ENCODE measurements at regions not wholly inside any gene's neighbourhood (a gene's known extent, or its start where the extent isn't known, plus 50 kb on each side); places are given as distances from the start of the nearest gene placed in this dataset.
"Not testable (repeated sequence)": the region's sequence is repeated elsewhere in the genome, so short reads cannot be mapped to it uniquely, and the experiment has no call there.

DNA sequence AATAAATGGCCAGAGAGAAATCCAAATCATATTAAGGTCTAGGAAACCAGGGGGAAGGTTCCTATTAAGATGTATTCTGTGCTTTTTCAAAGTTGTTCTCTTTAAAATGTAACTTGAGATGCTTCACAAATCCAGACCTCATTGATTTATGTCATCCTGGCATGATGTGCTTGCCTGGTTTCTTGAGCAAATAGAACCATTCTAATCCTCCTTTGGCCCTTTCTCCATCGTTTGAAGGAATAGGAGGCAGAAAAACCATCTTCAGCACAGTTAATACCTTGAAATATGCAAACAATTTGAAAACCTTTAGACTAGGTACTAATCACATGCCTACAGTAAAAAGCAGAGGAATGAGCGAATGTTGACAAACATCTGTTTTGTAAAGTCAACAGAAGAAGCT lies 202.2 kb upstream of the CXorf66 start:
- DNase-seq (ENCODE audit: low read depth in 1 of 2, low spot score in 1 of 2): no peak

DNA sequence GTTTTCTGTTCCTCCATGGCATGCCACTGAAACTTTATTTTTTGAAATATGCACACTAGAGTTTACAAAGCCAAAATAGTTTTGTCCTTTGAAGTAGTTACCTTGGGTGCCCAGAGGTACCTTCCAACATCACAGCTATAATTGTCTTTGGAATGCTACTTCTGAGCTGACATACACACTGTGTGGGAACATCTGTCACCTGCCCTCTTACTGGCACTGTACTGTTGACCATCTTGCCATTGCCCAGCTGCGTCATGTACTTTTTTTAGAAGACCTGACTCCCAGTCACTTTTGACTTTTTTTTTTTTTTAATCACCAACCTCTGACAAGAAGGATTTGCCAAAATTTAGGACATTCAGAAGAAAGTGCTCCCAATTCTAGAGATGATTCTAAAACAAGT lies 200.5 kb upstream of the CXorf66 start:
- no peak for DNase-seq (ENCODE audit: low read depth in 1 of 2, low spot score in 1 of 2)

DNA sequence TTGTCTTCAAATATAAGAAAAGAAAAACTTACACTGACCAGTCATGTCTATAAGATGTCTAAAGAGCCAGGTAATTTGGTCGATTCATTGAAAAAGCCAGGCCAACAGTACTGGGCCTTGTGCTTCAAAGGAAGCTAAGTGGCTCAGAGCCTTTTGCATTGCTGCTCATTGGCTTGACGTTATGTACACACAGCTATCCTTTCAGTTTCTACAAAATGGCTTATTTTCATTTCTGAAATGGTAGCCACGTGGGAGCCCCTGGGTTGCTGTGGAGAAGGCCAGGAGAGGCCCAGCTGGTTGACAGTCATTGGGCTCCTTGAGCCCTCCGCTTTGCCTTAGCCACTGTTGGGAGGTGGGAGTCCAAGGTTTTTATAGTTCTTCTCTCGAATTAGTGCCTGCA lies 199.1 kb upstream of the CXorf66 start:
- no peak for DNase-seq (ENCODE audit: low read depth in 1 of 2, low spot score in 1 of 2)

DNA sequence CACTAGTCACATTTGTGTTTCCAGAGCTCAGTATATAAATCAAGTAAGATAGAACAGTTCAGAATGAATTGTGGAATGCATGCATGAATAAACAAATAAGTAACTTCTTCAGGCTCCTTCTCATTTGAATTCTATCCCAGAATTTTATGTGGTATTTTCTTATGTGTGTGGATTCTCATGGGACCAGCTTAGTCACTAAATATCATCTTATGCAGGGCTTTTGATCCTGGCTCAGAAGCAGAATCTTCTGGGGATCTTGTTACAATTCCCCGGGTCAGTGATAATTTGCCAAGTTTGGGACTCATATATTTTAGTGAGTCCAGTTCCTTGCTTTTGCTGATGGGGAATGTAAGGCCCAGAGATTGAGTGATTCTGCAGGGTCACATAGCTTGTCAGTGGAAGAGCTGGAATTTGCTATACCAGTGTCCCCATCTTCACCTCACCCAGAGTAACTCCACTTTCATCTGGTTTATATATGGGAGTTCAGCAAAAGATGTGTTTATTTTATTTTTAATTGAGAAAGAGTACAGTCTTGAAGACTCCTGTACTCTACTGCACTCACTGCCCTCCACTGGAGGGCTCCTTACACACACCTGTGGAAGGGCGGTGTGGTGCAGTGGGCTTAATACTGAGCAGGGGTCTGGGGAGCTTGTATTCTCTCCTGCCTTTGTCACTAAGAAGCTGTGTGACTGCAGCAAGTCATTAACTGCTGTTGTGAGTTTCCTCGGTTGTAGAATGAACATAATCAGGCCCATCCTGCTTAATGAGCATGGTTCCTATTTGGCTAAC lies 198.2 kb upstream of the CXorf66 start:
- DNase-seq (ENCODE audit: low read depth in 1 of 2, low spot score in 1 of 2): no peak

DNA sequence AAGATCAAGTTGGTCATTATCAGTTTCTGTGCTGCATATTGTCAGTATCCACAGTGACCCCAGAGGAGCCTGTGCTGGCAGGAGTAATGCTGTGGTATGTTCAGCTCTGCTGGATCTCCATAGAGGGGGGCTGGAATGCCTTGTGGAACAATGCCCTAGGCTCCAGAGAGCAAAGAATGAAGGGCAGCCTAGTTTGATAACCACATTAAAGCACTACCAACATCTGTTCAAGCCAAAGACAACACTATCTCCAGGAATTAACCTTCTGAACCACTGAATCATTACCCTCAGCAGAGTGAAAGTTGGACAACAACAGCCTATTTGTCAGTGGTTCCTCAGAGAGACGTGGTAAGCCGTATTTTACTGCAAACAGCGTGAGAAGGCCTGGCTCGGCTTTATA lies 192.3 kb upstream of the CXorf66 start:
- no peak for DNase-seq (ENCODE audit: low read depth in 1 of 2, low spot score in 1 of 2)

DNA sequence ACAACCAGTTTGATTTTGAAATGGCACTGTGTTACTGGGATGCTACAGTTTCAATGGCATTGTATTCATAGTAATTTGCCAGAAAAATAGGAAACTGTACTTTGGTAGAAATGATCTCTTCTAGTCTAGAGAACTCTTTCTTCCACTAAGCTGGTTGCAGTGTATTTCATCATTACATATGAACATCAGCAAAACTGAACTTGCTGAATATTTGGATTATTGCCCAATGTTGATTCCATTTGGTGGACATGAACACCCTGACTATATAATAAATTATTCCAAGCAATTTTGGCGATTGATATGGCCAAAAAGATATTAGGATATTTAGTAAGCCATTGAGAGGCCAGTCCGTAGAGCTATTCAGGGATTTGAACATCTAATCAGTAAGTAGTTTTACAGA lies 191.8 kb upstream of the CXorf66 start:
- DNase-seq (ENCODE audit: low read depth in 1 of 2, low spot score in 1 of 2): no peak

DNA sequence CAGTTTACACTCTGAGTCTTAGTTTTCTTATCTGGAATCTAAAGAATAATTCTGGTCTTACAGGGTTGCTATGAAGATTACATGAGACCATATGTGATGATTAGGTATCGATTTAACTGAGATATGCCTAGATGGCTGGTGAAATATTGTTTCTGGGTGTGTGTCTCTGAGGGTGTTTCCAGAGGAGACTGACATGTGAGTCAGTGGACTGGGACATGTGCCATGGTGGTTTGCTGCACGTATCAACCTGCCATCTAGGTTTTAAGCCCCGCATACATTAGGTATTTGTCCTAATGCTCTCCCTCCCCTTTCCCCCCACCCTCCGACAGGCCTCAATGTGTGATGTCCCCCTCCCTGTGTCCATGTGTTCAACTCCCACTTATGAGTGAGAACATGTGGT lies 186.0 kb upstream of the CXorf66 start:
- no peak for DNase-seq (ENCODE audit: low read depth in 1 of 2, low spot score in 1 of 2)

DNA sequence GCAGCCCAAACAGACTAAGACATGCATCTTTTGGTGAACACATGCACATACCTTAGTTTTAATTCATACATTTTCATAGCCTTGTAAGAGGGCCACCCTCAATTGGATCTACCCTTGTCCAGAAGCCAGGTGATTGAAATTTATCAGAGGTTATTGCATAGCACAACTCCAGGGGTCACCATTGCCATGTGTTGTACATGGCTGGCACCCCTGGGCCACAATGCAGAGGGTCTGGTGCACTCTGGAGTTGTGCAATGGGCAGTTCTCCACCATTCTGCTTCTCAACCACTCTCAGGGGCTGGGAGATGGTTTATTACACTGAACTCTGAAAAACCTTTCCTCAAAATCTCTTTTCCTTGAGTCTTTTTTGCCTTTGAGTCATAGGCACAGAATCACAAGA lies 184.4 kb upstream of the CXorf66 start:
- DNase-seq (ENCODE audit: low read depth in 1 of 2, low spot score in 1 of 2): no peak

DNA sequence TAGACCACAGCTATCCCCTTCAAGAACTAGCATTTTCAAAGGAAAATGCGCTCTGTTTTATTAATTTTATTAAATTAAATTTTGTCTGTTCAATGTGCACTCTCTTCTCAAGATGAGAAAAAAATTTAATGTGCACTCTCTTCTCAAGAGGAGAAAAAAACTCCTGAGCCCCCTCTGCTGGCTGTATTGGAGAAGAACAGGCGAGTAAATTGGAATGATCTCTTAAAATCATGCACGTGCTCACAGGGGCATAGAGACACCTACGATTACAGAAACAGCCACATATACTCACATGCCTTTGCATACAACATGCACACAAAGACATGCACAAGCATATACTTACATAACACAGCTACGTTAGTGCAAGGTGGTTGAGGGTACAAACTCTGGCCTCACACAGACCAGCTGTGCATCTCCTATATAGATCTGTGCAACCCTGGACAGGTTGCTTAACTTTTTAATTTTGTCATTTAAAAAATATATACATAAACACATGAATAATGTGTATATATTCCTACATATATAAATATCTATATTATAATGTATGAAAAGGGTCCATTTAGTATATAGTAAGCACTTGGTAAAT lies 176.2 kb upstream of the CXorf66 start:
- DNase-seq (ENCODE audit: low read depth in 1 of 2, low spot score in 1 of 2): no peak

DNA sequence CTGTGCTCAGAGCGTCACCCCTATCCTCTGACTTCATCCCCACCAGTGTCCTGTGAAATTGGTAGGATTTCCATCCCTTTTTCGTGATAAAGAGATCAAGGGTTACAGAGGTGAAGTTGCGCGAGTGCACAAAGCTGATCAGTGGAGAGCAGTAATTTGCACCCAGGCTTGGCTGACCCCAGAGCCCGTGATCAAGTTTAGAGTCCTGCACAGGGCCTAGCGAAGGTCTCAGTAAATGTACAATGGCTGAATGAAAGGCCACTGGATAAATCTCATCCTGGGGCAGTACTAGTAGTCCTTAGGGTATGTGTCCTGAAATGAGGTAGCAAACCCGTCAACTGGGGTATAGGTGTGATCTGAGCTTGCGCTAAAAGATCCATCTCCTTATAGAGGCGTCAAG lies 173.2 kb upstream of the CXorf66 start:
- not testable (repeated sequence) for DNase-seq (ENCODE audit: low read depth in 1 of 2, low spot score in 1 of 2)

DNA sequence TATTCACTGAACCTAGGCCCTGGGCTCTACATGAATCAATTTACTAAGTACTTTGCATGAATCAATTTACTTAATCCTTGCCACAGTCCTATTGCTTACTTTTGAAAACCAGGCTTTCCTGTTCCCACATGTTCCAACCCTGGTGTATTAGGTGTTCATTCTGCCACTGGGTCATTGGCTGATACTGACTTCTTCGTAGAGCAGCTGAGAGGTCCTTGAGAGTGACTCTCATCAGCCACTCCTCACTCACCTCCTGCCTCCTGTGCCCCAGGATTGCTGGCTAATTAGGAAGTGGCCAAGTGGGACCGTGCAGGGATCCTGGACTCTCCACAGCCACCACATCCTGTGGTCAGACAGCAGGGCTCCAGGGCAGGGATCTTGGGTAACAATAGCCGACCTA lies 172.7 kb upstream of the CXorf66 start:
- not testable (repeated sequence) for DNase-seq (ENCODE audit: low read depth in 1 of 2, low spot score in 1 of 2)

DNA sequence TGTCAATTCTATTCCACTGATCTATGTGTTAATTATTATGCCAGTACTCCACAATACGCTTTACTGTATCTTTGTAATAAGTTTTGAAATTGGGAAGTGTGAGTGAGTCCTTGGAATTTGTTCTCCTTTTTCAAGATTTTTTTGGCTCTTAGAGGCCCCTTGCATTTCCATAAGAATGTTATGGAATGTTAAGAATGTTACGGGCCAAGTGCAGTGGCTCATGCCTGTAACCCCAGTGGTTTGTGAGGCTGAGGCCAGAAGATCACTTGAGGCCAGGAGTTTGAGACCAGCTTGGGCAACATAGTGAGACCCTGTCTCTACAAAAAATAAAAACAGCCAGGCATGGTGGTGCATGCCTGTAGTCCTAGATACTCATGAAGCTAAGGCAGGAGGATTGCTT lies 167.6 kb upstream of the CXorf66 start:
- DNase-seq (ENCODE audit: low read depth in 1 of 2, low spot score in 1 of 2): no peak

DNA sequence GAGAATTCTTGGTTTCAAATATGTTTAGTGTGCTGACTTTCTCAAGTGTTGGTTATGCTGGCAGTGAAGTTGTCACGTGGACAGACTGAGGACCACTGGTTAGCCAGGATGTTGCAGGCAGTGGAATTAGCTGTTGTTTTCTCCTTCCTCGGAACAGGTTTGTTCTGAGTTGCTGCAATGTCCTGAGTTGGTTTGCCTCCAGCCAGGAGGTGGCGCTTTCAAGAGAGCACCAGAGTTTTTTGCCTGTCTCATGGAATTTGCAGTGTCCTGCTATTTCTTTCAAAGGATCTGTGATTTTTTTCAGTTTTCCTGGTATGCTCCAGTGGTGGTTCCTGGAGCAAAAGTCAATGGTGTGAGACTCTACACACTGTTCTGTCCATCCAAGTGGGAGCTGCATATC lies 158.1 kb upstream of the CXorf66 start:
- DNase-seq (ENCODE audit: low read depth in 1 of 2, low spot score in 1 of 2): no peak

DNA sequence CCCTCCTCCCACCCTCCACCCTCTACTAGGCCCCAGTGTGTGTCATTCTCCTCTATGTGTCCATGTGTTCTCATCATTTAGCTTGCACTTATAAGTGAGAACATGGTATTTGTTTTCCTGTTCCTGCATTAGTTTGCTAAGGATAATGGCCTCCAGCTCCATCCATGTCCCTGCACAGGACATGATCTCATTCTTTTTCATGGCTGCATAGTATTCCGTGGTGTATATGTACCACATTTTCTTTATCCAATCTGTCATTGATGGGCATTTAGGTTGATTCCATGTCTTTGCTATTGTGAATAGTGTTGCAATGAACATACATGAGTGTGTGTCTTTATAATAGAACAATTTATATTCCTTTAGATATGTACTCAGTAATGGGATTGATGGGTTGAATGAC lies 148.7 kb upstream of the CXorf66 start:
- not testable (repeated sequence) for DNase-seq (ENCODE audit: low read depth in 1 of 2, low spot score in 1 of 2)

DNA sequence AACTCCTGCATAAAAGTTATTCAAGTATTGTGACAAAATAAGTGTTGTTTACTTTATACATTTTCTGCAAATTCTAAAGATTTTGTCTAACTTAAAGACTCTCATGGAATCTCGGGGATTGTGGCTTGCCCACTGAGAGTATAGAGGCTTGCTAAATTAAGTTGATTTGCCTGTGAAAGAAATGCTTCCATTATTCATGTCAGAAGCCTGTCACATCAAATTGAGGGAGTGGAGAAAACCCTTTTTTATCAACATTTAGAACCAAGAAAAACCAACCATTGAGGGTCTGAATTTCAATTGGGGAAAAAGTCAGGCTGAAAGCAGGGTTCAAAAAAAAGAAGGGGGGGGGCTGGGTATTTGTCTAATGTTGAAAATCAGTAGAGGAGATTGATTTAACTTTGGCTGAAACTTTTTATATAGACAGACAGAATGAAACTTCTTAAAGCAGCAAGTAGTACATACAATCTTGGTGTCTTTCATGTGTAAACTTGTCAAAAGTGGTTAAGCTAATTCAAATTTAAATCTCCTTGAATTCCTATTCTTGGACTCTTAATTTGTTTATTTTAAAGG lies 144.8 kb upstream of the CXorf66 start:
- no peak for DNase-seq (ENCODE audit: low read depth in 1 of 2, low spot score in 1 of 2)

DNA sequence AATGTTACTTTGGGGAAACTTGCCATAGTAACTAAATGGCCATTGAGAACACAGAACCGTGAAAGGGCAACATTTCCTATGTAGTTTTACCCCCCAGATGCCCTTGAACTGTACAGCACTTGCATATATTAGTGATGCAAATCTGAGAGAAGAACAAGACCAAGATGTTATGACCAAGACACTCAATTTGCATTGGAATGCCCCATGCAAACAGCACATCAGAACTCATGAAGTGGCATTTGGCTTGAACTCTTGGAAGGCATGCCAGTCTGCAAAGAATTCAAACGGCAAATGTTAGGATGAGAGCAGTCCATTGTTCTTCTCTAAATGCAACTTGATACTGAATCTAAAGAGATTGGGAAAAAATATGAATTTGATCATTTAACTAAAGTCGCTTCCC lies 139.4 kb upstream of the CXorf66 start:
- no peak for DNase-seq (ENCODE audit: low read depth in 1 of 2, low spot score in 1 of 2)

DNA sequence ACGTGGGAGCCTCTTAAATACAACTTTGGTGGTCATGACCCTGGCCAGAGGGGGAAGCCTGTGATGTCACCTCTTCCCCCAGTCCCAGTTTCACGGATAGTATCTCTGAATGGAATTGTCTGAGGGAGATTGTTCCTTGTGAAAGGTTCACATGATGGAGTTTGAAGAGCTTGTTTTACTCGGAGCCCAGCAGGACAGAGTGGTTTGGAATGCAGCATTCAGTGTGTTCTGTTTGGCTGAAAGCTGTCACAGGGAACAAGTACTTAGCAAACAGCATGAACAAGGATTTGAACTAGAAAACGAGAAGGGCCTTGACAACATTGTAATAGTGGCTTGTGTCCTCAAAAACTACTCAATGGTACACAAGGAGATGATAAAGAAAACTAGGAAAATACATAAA lies 133.9 kb upstream of the CXorf66 start:
- DNase-seq (ENCODE audit: low read depth in 1 of 2, low spot score in 1 of 2): no peak

DNA sequence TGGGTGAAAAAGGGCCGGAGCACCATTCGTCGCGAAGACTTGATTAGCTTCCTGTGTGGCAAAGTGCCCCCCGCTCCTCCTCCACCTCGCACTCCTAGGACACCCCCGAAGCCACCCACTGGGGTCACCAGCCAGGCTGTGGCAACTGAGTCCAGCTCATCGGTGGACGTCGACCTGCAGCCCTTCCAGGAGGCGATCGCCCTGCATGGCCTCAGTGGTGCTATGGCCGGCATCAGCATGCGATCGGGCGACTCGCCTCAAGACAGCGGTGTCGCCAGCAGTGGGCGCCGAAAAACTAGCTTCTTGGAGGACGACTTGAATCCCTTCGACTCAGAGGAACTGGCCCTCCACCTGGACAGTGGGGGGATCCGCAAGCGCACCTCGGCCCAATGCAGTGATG lies 126.8 kb upstream of the CXorf66 start:
- DNase-seq (ENCODE audit: low read depth in 1 of 2, low spot score in 1 of 2): no peak

DNA sequence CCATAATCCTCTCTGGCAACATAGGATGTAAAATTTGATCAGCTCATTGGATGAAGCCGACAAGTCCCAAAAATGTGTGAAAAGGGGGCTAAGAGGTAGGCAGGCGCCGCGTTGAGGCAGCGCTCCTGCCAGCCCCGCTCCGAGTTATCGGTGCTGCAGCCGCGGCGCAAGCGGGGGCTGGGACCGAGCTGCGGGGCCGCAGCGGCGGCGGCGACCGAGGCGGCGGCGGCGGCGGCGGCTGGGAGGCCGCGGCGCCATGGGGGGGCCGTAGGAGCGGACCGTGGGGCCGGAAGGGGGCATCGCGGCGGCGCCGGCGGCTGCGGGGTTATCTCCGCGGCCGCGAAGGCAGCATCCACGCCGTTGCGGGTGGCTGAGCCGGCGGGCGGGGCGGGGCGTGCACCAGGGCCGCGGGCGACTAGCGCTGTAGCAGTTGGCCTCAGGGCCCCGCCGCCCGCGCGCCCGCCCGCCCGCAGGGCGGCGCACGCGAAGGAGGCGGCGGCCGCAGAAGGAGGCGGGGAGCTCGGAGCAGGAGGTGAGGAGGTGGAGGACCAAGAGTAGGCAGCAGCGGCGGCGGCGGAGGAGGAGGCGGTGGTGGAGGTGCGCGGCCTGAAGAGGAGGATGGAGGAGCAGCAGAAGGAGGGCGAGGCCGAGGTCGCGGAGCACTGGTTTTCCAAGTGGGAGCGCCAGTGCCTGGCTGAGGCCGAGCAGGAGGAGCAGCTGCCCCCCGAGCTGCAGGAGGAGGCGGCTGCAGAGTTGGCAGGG lies 126.0 kb upstream of the CXorf66 start:
- DNase-seq (ENCODE audit: low read depth in 1 of 2, low spot score in 1 of 2): peak in 1 of 2 donors; percentile 3

DNA sequence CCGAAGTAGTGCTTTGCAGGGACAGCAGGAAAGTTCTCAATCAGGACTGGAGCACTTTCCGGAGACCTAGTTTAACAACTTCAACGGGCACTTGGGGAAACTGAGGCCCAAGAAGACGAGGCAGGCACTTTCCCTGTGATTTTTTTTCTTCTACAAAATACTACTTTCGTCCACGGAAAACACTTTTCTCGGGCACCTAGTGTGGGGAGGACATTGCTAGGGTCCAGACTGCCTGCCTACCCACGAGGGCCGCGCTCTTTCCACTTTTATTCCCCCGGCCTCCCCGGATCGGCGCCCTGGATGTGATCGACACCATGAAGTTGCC lies 125.4 kb upstream of the CXorf66 start:
- no peak for DNase-seq (ENCODE audit: low read depth in 1 of 2, low spot score in 1 of 2)

DNA sequence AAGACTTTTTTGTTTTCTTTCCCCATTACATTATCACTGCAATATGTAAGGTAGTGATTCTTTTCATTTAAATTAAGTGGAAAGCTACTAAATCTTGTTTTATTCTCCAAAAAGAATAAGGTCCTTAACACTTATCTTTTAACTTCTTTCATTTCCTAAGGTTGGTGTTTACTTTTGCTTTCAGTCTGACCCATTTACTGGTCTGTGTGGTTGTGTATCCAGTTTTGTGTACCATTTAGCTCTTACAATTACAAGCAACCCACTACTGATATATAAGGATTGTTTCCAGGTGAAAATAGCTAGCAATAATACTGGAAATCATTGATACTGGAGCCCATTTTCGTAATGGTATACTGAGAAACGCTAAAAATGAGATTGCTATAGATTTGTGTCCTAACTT lies 123.1 kb upstream of the CXorf66 start:
- DNase-seq (ENCODE audit: low read depth in 1 of 2, low spot score in 1 of 2): no peak

DNA sequence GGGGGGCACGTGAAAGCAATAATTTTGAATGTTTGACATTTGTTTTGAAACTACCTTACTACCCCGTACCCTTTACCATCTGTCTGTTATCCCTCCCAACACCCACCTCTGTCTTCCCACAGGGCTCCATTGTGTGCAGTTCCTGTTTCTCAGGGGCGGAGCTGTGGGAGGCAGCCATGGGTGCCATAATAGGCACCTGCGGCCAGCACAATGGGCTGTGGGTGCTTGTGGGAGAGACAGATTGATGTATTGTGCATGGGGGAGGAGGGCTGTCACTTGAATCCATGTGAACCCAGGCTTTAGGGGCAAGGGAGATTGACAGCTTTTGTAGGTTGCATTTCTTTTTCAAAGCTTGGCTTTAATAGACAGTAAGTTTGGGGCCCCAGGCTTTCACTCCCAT lies 122.6 kb upstream of the CXorf66 start:
- DNase-seq (ENCODE audit: low read depth in 1 of 2, low spot score in 1 of 2): no peak
